HEK293 (cell line): ENCODE measurements at regions not wholly inside any gene's neighbourhood (a gene's known extent, or its start where the extent isn't known, plus 50 kb on each side); places are given as distances from the start of the nearest gene placed in this dataset.
"Not testable (repeated sequence)": the region's sequence is repeated elsewhere in the genome, so short reads cannot be mapped to it uniquely, and the experiment has no call there.

Experiments
- CTCF ChIA-PET: fragments of 350-600 bp; formaldehyde crosslinking; extraction: SDS; loops from one replicate; lab custom pipeline; 2021; ENCODE audit warnings: antibody characterized with exemption; lab: Yijun Ruan, JAX
- POLR2A ChIA-PET: fragments of 300-600 bp; formaldehyde crosslinking; extraction: SDS; loops from one replicate; lab custom pipeline; 2020; ENCODE audit warnings: antibody characterized with exemption, inconsistent platforms; lab: Yijun Ruan, JAX
- H3K27ac ChIP-seq: fragments of 200-500 bp; sonication (Bioruptor generic); 2 replicates; pipeline ENCODE4 v1.5.1; 2014; ENCODE audit warnings: low read depth, low read length, control low read depth, inconsistent platforms; ENCODE audit errors: extremely low read depth
- H3K36me3 ChIP-seq, 2 experiments: fragments of 200-500 bp in 1 of 2; sonication (Bioruptor generic) in 1 of 2; 1 replicate in 1 of 2; 2 replicates in 1 of 2; pipeline ENCODE4 v1.5.1; 2014 to 2017; ENCODE audit warnings: inconsistent platforms in 2 of 2, low read length in 2 of 2; ENCODE audit not compliant: control insufficient read depth in 2 of 2, insufficient read depth in 1 of 2
- H3K4me1 ChIP-seq: fragments of 200-500 bp; sonication (Bioruptor generic); 2 replicates; pipeline ENCODE4 v1.5.1; 2014; ENCODE audit warnings: mild to moderate bottlenecking, low read length, inconsistent platforms; ENCODE audit not compliant: control insufficient read depth, insufficient read depth
- H3K4me3 ChIP-seq: 2 replicates; pipeline ENCODE4 v1.5.1; 2011; ENCODE audit warnings: low read depth, mild to moderate bottlenecking, control low read depth, low read length, moderate library complexity
- H3K9me3 ChIP-seq: fragments of 200-500 bp; sonication (Bioruptor generic); 2 replicates; pipeline ENCODE4 v1.5.1; 2014; ENCODE audit warnings: low read depth, low read length, inconsistent platforms; ENCODE audit not compliant: control insufficient read depth, insufficient read depth
- GLIS2 ChIP-seq: fragments of 450-650 bp; formaldehyde crosslinking; IDR thresholded peaks from 2 replicates; pipeline ENCODE4 v1.5.1; 2016; ENCODE audit warnings: missing biosample characterization, missing genetic modification characterization
- KLF10 ChIP-seq: fragments of 450-650 bp; IDR thresholded peaks from 2 replicates; pipeline ENCODE4 v1.5.1; 2018; ENCODE audit warnings: missing biosample characterization, mild to moderate bottlenecking, missing genetic modification characterization
- MEIS1 ChIP-seq: sonication (generic); formaldehyde crosslinking; IDR thresholded peaks from 2 replicates; pipeline ENCODE4 v1.8.1; 2022; ENCODE audit warnings: missing genetic modification reagents, mild to moderate bottlenecking, borderline replicate concordance
- MZF1 ChIP-seq: fragments of 450-650 bp; formaldehyde crosslinking; IDR thresholded peaks from 2 replicates; pipeline ENCODE4 v1.5.1; 2017; ENCODE audit warnings: missing biosample characterization, missing genetic modification characterization, borderline replicate concordance
- SP2 ChIP-seq: fragments of 450-650 bp; formaldehyde crosslinking; IDR thresholded peaks from 2 replicates; pipeline ENCODE4 v1.5.1; 2016; ENCODE audit warnings: missing biosample characterization, missing genetic modification characterization
- ZBTB21 ChIP-seq: fragments of 450-650 bp; formaldehyde crosslinking; IDR thresholded peaks from 2 replicates; pipeline ENCODE4 v1.5.1; 2017; ENCODE audit warnings: missing biosample characterization, missing genetic modification characterization
- ZNF132 ChIP-seq: fragments of 450-650 bp; formaldehyde crosslinking; IDR thresholded peaks from 2 replicates; pipeline ENCODE4 v1.5.1; 2017; ENCODE audit warnings: missing biosample characterization, missing genetic modification characterization, borderline replicate concordance
- ZNF133 ChIP-seq: fragments of 450-650 bp; formaldehyde crosslinking; IDR thresholded peaks from 2 replicates; pipeline ENCODE4 v1.5.1; 2016; ENCODE audit warnings: missing biosample characterization, missing genetic modification characterization
- ZNF239 ChIP-seq: fragments of 450-650 bp; formaldehyde crosslinking; IDR thresholded peaks from 2 replicates; pipeline ENCODE4 v1.5.1; 2016; ENCODE audit warnings: missing biosample characterization, missing genetic modification characterization
- ZNF292 ChIP-seq: fragments of 450-650 bp; formaldehyde crosslinking; IDR thresholded peaks from 2 replicates; pipeline ENCODE4 v1.5.1; 2016; ENCODE audit warnings: low read depth, missing biosample characterization, missing genetic modification characterization, borderline replicate concordance
- ZNF324 ChIP-seq: fragments of 450-650 bp; formaldehyde crosslinking; IDR thresholded peaks from 2 replicates; pipeline ENCODE4 v1.5.1; 2016; ENCODE audit warnings: missing biosample characterization, missing genetic modification characterization
- ZNF404 ChIP-seq: fragments of 450-650 bp; formaldehyde crosslinking; IDR thresholded peaks from 2 replicates; pipeline ENCODE4 v1.5.1; 2017; ENCODE audit warnings: missing biosample characterization, missing genetic modification characterization
- ZNF544 ChIP-seq: fragments of 450-650 bp; formaldehyde crosslinking; IDR thresholded peaks from 2 replicates; pipeline ENCODE4 v1.5.0; 2017; ENCODE audit warnings: missing biosample characterization, missing genetic modification characterization
- ZNF654 ChIP-seq: fragments of 450-650 bp; formaldehyde crosslinking; IDR thresholded peaks from 2 replicates; pipeline ENCODE4 v1.5.1; 2016; ENCODE audit warnings: low read depth, missing biosample characterization, missing genetic modification characterization
- ZNF664 ChIP-seq: fragments of 450-650 bp; formaldehyde crosslinking; IDR thresholded peaks from 2 replicates; pipeline ENCODE4 v1.5.1; 2016; ENCODE audit warnings: missing biosample characterization, missing genetic modification characterization
- ZNF785 ChIP-seq: fragments of 450-650 bp; formaldehyde crosslinking; IDR thresholded peaks from 2 replicates; pipeline ENCODE4 v1.5.1; 2016; ENCODE audit warnings: missing biosample characterization, missing genetic modification characterization
- ZSCAN23 ChIP-seq: fragments of 450-650 bp; formaldehyde crosslinking; IDR thresholded peaks from 2 replicates; pipeline ENCODE4 v1.5.1; 2016; ENCODE audit warnings: missing biosample characterization, missing genetic modification characterization
- TF ChIP-seq, protein P1 (sequence below): fragments of 450-650 bp; formaldehyde crosslinking; IDR thresholded peaks from 2 replicates; pipeline ENCODE4 v1.5.1; 2016; ENCODE audit warnings: missing biosample characterization, missing genetic modification characterization
- TF ChIP-seq, protein P2 (sequence below): fragments of 450-650 bp; formaldehyde crosslinking; IDR thresholded peaks from 2 replicates; pipeline ENCODE4 v1.5.1; 2016; ENCODE audit warnings: missing biosample characterization, missing genetic modification characterization, low read depth
- TF ChIP-seq, protein P3 (sequence below): fragments of 450-650 bp; formaldehyde crosslinking; IDR thresholded peaks from 2 replicates; pipeline ENCODE4 v1.5.1; 2016; ENCODE audit warnings: missing biosample characterization, missing genetic modification characterization, borderline replicate concordance
- TF ChIP-seq, protein P4 (sequence below): fragments of 450-650 bp; formaldehyde crosslinking; IDR thresholded peaks from 2 replicates; pipeline ENCODE4 v1.5.1; 2016; ENCODE audit warnings: missing biosample characterization, missing genetic modification characterization, borderline replicate concordance
- TF ChIP-seq, protein P5 (sequence below): fragments of 450-650 bp; formaldehyde crosslinking; IDR thresholded peaks from 2 replicates; pipeline ENCODE4 v1.5.1; 2016; ENCODE audit warnings: missing biosample characterization, missing genetic modification characterization

DNA sequence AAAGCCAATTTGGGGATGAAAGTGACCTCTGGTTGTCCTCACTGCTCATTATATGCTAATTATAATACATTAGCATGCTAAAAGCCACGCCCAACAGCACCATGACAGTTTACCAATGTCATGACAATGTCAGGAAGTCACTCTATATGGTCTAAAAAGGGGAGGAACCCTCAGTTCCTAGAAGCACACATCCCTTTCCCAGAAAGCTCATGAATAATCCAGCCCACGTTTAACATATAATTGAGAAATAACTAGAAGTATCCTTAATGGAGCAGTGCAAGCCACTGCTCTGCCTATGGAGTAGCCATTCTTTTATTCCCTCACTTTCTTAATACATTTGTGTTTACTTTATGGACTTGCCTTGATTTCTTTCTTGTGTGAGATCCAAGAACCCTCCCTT is 215.3 kb downstream of the SPIN4 start:
- H3K4me1 ChIP-seq, H3K36me3 ChIP-seq, H3K9me3 ChIP-seq, H3K4me3 ChIP-seq, H3K27ac ChIP-seq, POLR2A ChIA-PET, CTCF ChIA-PET: not testable (repeated sequence)

DNA sequence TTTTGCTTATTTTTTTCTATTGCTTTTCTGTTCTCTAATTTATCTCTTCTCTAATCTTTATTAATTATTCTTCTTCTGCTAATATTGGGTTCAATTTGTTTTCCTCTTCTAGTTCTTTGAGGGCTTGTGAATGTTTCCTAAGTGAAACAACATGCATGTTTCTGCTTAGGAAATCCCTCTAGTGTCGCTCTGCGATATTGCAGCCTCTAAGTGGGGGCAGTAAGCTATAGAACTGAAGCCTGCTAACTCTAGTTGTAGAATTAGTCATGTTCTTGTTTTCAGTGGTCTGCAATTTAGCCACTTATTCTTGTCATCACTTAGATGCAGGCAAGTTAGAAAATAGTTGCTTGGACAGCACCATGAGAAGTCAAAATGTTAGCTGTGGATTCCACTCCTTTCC is 222.6 kb downstream of the SPIN4 start:
- H3K4me1 ChIP-seq: no peaks in the 10 kb centered on the region
- H3K9me3 ChIP-seq: peaks cover 2% of the 10 kb centered on the region; the same call in 1 of the 2 replicates
- H3K4me3 ChIP-seq: no peak overlapping the region
- CTCF ChIA-PET: interaction anchor here (1.3 to 2.1 kb wide), 2 partner anchors 19 to 78 kb away, joined by 8 to 10 read pairs; no protein-coding TSS in a partner anchor
- POLR2A ChIA-PET: no interaction called here
- TF ChIP-seq, protein P1, sequence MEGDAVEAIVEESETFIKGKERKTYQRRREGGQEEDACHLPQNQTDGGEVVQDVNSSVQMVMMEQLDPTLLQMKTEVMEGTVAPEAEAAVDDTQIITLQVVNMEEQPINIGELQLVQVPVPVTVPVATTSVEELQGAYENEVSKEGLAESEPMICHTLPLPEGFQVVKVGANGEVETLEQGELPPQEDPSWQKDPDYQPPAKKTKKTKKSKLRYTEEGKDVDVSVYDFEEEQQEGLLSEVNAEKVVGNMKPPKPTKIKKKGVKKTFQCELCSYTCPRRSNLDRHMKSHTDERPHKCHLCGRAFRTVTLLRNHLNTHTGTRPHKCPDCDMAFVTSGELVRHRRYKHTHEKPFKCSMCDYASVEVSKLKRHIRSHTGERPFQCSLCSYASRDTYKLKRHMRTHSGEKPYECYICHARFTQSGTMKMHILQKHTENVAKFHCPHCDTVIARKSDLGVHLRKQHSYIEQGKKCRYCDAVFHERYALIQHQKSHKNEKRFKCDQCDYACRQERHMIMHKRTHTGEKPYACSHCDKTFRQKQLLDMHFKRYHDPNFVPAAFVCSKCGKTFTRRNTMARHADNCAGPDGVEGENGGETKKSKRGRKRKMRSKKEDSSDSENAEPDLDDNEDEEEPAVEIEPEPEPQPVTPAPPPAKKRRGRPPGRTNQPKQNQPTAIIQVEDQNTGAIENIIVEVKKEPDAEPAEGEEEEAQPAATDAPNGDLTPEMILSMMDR (tag by site-specific recombination): 0 out of 2 replicates have a peak, but pooled peaks have one; percentile 8
- no peak for TF ChIP-seq ZNF544 (tag by site-specific recombination)
- TF ChIP-seq ZNF654 (tag by site-specific recombination): 0 out of 2 replicates have a peak, but pooled peaks have one; percentile 19
- H3K36me3 ChIP-seq: no peaks in the 10 kb centered on the region
- H3K27ac ChIP-seq: no peak overlapping the region

DNA sequence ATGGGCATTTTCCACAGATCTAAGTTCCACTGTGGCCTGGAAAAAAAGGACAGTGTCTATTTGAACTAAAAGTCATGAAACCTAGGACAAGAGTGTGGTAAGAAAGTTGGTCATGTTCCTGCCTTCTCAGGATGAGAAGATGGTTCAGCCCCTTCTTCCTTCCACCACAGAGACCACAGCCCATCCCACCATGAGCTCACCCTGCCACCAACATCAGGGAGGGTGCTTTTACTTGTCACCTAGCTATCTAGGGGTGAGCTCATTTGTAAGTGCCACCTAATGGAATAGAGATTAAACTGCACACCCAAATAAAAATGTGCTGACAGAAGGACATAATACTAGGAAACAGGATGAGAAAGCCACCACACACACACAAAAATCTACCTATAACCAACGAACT is 235.9 kb downstream of the SPIN4 start:
- CTCF ChIA-PET: no interaction called here

More for the DNA sequence above, 235.9 kb downstream of the SPIN4 start:
- Histone ChIP-seq H3K4me3 (no peak overlapping the region), H3K36me3 (no peaks in the 10 kb centered on the region), H3K4me1 (no peaks in the 10 kb centered on the region), H3K9me3 (no peaks in the 10 kb centered on the region; the same call in none of the 2 replicates), H3K27ac (no peak overlapping the region)
- POLR2A ChIA-PET: no interaction called here
- TF ChIP-seq ZBTB21 (tag by site-specific recombination) (no peak), ZNF133 (tag by site-specific recombination) (no peak), ZNF785 (tag by site-specific recombination) (no peak), ZNF664 (tag by site-specific recombination) (no peak), ZNF292 (tag by site-specific recombination) (no peak), ZNF132 (tag by site-specific recombination) (no peak), ZNF239 (no peak), ZSCAN23 (no peak), SP2 (tag by site-specific recombination) (no peak), ZNF404 (tag by site-specific recombination) (no peak), KLF10 (tag by site-specific recombination) (no peak), MZF1 (tag by site-specific recombination) (no peak), ZNF324 (tag by site-specific recombination) (no peak), GLIS2 (tag by site-specific recombination) (no peak), MEIS1 (no peak)
- TF ChIP-seq, protein P2, sequence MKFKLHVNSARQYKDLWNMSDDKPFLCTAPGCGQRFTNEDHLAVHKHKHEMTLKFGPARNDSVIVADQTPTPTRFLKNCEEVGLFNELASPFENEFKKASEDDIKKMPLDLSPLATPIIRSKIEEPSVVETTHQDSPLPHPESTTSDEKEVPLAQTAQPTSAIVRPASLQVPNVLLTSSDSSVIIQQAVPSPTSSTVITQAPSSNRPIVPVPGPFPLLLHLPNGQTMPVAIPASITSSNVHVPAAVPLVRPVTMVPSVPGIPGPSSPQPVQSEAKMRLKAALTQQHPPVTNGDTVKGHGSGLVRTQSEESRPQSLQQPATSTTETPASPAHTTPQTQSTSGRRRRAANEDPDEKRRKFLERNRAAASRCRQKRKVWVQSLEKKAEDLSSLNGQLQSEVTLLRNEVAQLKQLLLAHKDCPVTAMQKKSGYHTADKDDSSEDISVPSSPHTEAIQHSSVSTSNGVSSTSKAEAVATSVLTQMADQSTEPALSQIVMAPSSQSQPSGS (tag by site-specific recombination): no peak
- TF ChIP-seq, protein P3, sequence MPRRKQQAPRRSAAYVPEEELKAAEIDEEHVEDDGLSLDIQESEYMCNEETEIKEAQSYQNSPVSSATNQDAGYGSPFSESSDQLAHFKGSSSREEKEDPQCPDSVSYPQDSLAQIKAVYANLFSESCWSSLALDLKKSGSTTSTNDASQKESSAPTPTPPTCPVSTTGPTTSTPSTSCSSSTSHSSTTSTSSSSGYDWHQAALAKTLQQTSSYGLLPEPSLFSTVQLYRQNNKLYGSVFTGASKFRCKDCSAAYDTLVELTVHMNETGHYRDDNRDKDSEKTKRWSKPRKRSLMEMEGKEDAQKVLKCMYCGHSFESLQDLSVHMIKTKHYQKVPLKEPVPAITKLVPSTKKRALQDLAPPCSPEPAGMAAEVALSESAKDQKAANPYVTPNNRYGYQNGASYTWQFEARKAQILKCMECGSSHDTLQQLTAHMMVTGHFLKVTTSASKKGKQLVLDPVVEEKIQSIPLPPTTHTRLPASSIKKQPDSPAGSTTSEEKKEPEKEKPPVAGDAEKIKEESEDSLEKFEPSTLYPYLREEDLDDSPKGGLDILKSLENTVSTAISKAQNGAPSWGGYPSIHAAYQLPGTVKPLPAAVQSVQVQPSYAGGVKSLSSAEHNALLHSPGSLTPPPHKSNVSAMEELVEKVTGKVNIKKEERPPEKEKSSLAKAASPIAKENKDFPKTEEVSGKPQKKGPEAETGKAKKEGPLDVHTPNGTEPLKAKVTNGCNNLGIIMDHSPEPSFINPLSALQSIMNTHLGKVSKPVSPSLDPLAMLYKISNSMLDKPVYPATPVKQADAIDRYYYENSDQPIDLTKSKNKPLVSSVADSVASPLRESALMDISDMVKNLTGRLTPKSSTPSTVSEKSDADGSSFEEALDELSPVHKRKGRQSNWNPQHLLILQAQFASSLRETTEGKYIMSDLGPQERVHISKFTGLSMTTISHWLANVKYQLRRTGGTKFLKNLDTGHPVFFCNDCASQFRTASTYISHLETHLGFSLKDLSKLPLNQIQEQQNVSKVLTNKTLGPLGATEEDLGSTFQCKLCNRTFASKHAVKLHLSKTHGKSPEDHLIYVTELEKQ: no peak
- TF ChIP-seq, protein P4, sequence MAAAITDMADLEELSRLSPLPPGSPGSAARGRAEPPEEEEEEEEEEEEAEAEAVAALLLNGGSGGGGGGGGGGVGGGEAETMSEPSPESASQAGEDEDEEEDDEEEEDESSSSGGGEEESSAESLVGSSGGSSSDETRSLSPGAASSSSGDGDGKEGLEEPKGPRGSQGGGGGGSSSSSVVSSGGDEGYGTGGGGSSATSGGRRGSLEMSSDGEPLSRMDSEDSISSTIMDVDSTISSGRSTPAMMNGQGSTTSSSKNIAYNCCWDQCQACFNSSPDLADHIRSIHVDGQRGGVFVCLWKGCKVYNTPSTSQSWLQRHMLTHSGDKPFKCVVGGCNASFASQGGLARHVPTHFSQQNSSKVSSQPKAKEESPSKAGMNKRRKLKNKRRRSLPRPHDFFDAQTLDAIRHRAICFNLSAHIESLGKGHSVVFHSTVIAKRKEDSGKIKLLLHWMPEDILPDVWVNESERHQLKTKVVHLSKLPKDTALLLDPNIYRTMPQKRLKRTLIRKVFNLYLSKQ: no peak
- TF ChIP-seq, protein P5, sequence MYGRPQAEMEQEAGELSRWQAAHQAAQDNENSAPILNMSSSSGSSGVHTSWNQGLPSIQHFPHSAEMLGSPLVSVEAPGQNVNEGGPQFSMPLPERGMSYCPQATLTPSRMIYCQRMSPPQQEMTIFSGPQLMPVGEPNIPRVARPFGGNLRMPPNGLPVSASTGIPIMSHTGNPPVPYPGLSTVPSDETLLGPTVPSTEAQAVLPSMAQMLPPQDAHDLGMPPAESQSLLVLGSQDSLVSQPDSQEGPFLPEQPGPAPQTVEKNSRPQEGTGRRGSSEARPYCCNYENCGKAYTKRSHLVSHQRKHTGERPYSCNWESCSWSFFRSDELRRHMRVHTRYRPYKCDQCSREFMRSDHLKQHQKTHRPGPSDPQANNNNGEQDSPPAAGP: no peak
